HUES64 (cell line): ENCODE measurements at regions not wholly inside any gene's neighbourhood (a gene's known extent, or its start where the extent isn't known, plus 50 kb on each side); places are given as distances from the start of the nearest gene placed in this dataset.
A peak's percentile ranks its signal among the peaks of the same experiment; 100 is the strongest.

Source experiments
- H3K27ac ChIP-seq: 2 replicates; pipeline ENCODE4 v1.7.0; 2013; ENCODE audit warnings: low read depth, low read length, inconsistent platforms
- H3K27me3 ChIP-seq: 2 replicates; pipeline ENCODE4 v1.6.1; 2013; ENCODE audit warnings: mild to moderate bottlenecking, low read length; ENCODE audit not compliant: insufficient read depth
- H3K36me3 ChIP-seq: 2 replicates; pipeline ENCODE4 v1.6.1; 2013; ENCODE audit warnings: mild to moderate bottlenecking, low read length; ENCODE audit not compliant: insufficient read depth
- H3K4me1 ChIP-seq: 2 replicates; pipeline ENCODE4 v1.6.1; 2013; ENCODE audit warnings: mild to moderate bottlenecking, low read length, moderate library complexity; ENCODE audit not compliant: insufficient read depth
- H3K4me3 ChIP-seq: 2 replicates; pipeline ENCODE4 v1.5.1; 2013; ENCODE audit warnings: mild to moderate bottlenecking, low read length, moderate library complexity
- H3K9ac ChIP-seq: 2 replicates; pipeline ENCODE4 v1.6.1; 2013; ENCODE audit warnings: mild to moderate bottlenecking, low read depth, low read length
- H3K9me3 ChIP-seq: 2 replicates; pipeline ENCODE4 v1.6.1; 2013; ENCODE audit warnings: low read depth, low read length; ENCODE audit not compliant: insufficient read depth
- WGBS: fragments of 150-250, 120-280 bp; methylation state at CpG from one replicate; pipeline ENCODE4 v1.1.7; 2013; ENCODE audit warnings: missing lambda C conversion rate; 5-methylcytosine and 5-hydroxymethylcytosine counted together

DNA sequence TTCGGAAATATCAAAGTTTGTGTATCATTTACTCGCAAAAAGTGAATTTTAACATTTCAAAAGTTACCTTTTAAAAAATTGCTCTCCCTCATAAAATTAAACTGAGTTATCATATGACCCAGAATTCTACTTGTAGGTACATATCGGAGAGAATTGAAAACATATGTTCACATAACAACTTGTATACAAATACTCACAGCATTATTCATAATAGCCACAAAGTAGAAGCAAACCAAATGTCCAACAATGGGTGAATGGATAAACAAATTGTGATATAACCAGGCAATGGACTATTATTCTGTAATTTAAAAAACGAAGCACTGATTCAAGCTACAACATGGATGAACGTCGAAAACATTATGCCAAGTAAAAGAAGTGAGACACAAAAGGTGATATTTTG is 412.0 kb upstream of the TCF4 start:
- H3K27ac ChIP-seq, result no peak overlapping the region
- H3K9me3 ChIP-seq, result no peaks in the 10 kb centered on the region
- H3K4me3 ChIP-seq, result no peak overlapping the region
- H3K36me3 ChIP-seq, result no peaks in the 10 kb centered on the region
- 97% methylated on average over 6 of the region's 6 CpGs for WGBS
- H3K4me1 ChIP-seq, result peaks cover 47% of the 10 kb centered on the region
- H3K27me3 ChIP-seq, result no peaks in the 10 kb centered on the region
- H3K9ac ChIP-seq, result no peak overlapping the region

DNA sequence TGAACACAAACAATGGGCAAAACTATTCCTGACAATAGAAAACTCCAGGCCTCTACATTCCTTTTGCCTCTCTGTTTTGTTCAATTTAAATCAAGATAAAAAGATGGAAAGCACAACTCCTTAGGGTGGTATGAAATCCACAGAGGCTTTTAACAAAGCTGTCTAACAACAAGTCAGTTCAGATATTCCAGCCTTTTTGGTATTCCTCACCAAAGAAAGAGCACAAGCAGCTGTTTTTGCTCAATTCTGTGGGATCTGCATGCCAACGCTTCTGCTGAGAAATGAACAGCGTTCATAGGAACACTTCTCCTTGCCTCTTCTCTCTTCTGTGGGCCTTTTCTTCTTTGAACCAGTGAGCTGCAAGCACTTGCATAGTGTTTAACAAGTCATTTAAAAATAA is 411.6 kb upstream of the TCF4 start:
- Histone ChIP-seq H3K9ac (no peak overlapping the region), H3K9me3 (no peaks in the 10 kb centered on the region), H3K4me3 (no peak overlapping the region), H3K4me1 (peaks cover 47% of the 10 kb centered on the region), H3K36me3 (no peaks in the 10 kb centered on the region), H3K27ac (no peak overlapping the region), H3K27me3 (no peaks in the 10 kb centered on the region)
- 90% methylated on average over 2 of the region's 2 CpGs for WGBS

DNA sequence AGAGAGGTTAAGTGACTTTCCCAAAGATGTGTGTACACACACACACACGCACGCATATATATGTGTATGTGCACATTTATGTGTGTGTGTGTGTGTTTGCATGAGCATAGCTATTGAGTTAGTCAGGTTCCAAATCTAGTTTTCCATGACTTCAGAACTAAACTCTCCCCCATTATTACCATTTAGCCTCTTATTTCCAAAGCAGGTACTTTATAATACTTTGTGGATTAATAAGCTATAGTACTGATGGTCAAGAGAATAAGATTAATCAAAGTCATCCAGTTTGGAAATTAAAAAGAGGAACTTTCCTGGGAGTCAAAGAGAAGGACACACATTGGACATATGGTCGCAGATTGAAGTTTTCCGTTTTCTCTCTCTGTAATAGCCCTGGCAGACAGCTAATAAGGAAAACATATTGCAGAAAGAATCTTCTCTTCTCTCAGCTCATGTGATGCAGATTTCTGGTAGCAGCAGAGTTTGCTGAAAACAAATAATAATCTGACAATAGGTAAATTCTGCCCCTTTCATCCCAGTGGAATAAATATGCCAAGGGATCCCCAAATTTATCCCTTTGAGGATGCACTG is 410.9 kb upstream of the TCF4 start:
- Histone ChIP-seq H3K27me3 (no peaks in the 10 kb centered on the region), H3K9ac (no peak overlapping the region), H3K4me3 (no peak overlapping the region), H3K27ac (peak overlapping the region; percentile 4; the same call in 1 of the 2 replicates), H3K36me3 (no peaks in the 10 kb centered on the region), H3K4me1 (peaks cover 47% of the 10 kb centered on the region), H3K9me3 (no peaks in the 10 kb centered on the region)
- WGBS, result 94% methylated on average over 2 of the region's 4 CpGs

DNA sequence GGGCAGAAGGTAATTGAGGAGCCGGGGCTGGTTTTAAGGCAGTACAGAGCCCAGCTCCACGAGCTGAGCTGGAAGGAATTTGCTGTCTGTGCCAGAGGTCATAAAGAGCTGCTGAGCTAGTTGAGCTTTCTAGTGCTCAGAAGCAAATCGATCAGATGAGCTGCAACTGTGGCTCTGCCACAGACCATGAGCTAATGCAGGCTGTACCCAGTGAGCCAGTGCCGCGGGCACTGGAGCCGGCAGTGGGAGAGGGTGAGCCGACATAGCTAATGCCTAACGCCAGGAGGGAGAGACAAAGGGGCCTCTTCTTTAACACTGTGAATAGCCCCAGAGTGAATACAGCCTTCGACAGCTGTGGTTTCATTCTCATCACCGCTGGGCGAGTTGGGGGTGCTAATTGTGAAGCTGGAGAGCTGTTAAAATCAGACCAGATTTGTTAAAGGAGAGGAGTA is 410.1 kb upstream of the TCF4 start:
- Histone ChIP-seq H3K36me3 (no peaks in the 10 kb centered on the region), H3K27me3 (no peaks in the 10 kb centered on the region), H3K9ac (no peak overlapping the region), H3K9me3 (no peaks in the 10 kb centered on the region), H3K4me1 (peaks cover 41% of the 10 kb centered on the region), H3K4me3 (peak overlapping the region; percentile 2; the same call in 1 of the 2 replicates), H3K27ac (no peak overlapping the region)
- 58% methylated on average over 11 of the region's 11 CpGs for WGBS

DNA sequence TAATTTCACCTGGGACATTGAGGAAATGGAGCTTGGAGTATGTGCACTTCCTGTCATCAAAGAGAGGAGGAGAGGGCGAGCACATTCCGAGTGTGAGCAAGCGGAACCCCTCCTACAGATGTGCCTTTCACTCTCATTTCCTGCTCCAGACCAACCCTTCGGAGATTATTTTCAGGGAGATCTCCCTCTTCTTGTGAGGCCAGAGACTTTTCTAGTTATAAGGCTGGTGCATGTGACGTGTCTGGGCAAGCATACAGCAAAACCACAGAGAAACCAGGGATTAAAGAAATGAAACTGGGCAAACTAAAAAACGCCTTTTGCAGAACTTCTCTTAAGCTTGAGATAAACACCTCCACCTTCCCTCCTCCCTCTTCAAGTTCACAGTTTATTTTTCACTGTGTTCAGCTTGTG is 409.2 kb upstream of the TCF4 start:
- Histone ChIP-seq H3K9ac (no peak overlapping the region), H3K9me3 (no peaks in the 10 kb centered on the region), H3K4me3 (no peak overlapping the region), H3K27me3 (no peaks in the 10 kb centered on the region), H3K4me1 (peaks cover 40% of the 10 kb centered on the region), H3K27ac (no peak overlapping the region), H3K36me3 (no peaks in the 10 kb centered on the region)
- 89% methylated on average over 6 of the region's 6 CpGs for WGBS

DNA sequence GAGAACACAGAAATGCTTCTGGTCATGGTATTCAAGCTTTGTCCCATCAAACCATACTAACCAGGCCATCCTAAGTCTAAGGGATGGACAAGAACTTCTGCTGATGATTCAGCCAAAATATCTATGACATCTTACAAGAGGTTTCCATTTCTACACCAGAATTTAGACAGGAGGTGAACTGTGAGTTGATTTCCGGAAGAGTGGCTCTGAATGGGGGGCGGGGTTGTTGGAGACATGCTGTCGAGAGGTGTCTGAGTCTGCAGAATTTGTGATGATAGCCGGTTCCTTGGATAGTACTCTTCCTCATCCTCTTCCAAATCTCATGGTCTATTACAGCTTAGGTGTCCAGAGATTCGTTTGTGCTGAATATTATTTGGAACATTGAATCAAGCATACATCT is 408.7 kb upstream of the TCF4 start:
- H3K9ac ChIP-seq, result no peak overlapping the region
- H3K27me3 ChIP-seq, result no peaks in the 10 kb centered on the region
- H3K27ac ChIP-seq, result no peak overlapping the region
- H3K9me3 ChIP-seq, result no peaks in the 10 kb centered on the region
- WGBS, result 100% methylated on average over 3 of the region's 5 CpGs
- no peaks in the 10 kb centered on the region for H3K36me3 ChIP-seq
- H3K4me3 ChIP-seq, result no peak overlapping the region
- H3K4me1 ChIP-seq, result peaks cover 36% of the 10 kb centered on the region

DNA sequence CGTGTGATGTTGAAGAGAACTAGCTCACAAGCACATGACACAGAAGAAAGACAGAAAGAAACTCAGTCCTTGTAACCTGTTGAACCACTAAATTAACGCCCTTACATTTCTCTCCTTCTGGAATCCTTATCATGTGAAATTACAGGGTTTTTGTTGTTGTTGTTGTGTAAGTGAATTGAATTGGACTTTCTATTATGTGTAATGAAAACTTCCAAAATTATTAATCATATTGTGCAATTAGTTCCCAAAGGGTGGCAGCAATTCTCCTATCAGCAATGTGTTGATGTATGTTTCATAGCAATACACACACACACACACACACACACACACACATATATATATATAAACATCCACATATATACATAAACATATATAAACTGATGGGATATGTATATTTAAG is 402.2 kb upstream of the TCF4 start:
- H3K9me3 ChIP-seq, result peaks cover 12% of the 10 kb centered on the region
- H3K4me1 ChIP-seq, result no peaks in the 10 kb centered on the region

DNA sequence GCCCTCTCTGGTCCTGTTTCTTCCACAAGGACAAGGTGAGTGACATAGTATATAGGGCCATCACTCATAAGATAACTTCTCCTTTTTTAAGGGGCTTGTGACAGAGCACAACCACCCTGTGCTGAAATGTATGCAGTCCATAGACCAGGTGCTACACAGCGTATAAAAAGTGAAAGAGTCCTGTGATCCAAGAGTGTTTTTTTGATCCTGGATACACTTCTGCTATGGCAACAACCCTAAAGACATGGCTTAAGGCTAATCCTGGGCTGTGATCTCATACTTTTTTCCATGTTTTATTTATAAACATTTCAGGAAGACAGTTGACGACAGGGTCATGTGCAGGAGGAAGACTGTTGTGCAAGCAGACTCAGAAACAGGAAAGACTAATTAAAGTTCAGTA is 400.5 kb upstream of the TCF4 start:
- WGBS, result 91% methylated on average over 2 of the region's 2 CpGs
- Histone ChIP-seq H3K27ac (no peak overlapping the region), H3K4me3 (no peak overlapping the region), H3K27me3 (no peaks in the 10 kb centered on the region), H3K9me3 (peaks cover 14% of the 10 kb centered on the region), H3K36me3 (no peaks in the 10 kb centered on the region; the same call in 1 of the 2 replicates), H3K4me1 (no peaks in the 10 kb centered on the region), H3K9ac (no peak overlapping the region)

More for the DNA sequence above, 402.2 kb upstream of the TCF4 start:
- WGBS, result 92% methylated on average over 1 of the region's 2 CpGs
- no peaks in the 10 kb centered on the region for H3K27me3 ChIP-seq
- no peak overlapping the region for H3K9ac ChIP-seq
- no peak overlapping the region for H3K4me3 ChIP-seq
- no peak overlapping the region for H3K27ac ChIP-seq
- no peaks in the 10 kb centered on the region; the same call in 1 of the 2 replicates for H3K36me3 ChIP-seq

DNA sequence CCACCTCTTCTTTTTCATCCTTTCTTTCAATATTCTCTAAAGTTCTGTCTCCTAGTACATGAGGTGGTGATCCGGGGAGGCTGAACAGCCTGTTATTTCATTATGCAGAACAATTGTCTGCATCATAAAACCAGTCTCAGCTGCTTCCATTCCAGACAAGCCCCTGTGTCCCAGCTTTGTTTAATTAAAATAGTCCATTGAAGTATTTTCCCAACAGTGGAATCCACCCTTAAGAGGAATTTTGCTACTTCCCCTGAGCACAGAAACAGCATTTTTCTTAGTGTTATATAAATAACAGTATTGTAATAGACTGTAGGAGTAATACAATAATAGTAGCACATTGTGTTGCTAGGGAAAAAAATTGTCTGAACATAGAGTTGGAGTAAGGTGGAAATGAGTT is 395.4 kb upstream of the TCF4 start:
- Histone ChIP-seq H3K27me3 (no peaks in the 10 kb centered on the region), H3K9me3 (peaks cover 14% of the 10 kb centered on the region), H3K4me1 (peaks cover 11% of the 10 kb centered on the region), H3K4me3 (no peak overlapping the region), H3K27ac (no peak overlapping the region), H3K36me3 (no peaks in the 10 kb centered on the region; the same call in 1 of the 2 replicates), H3K9ac (no peak overlapping the region)
- 78% methylated on average over 1 of the region's 1 CpG for WGBS

DNA sequence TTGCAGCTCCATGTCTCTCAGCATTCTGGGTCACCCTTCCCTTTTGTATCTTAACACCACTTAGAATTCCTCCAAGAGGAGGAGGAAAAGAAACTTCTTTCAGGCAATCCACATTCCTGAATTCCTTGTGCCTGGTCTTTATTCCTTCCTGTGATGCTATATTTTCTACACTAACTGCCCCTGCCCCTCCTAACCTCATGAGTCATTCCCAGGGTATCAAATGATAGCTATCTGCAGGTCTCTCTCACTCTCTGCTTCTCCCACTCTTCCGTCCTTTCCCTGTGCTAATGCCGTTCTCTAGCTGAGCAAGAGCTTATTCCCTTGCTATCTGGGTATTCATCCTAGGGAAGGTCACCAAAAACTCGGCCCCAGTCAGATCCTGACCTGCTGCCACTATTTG is 395.0 kb upstream of the TCF4 start:
- no peak overlapping the region for H3K9ac ChIP-seq
- no peaks in the 10 kb centered on the region; the same call in 1 of the 2 replicates for H3K36me3 ChIP-seq
- 58% methylated on average over 3 of the region's 3 CpGs for WGBS
- no peaks in the 10 kb centered on the region for H3K27me3 ChIP-seq
- no peak overlapping the region for H3K4me3 ChIP-seq
- H3K27ac ChIP-seq, result no peak overlapping the region
- peaks cover 10% of the 10 kb centered on the region for H3K9me3 ChIP-seq
- peaks cover 11% of the 10 kb centered on the region for H3K4me1 ChIP-seq

DNA sequence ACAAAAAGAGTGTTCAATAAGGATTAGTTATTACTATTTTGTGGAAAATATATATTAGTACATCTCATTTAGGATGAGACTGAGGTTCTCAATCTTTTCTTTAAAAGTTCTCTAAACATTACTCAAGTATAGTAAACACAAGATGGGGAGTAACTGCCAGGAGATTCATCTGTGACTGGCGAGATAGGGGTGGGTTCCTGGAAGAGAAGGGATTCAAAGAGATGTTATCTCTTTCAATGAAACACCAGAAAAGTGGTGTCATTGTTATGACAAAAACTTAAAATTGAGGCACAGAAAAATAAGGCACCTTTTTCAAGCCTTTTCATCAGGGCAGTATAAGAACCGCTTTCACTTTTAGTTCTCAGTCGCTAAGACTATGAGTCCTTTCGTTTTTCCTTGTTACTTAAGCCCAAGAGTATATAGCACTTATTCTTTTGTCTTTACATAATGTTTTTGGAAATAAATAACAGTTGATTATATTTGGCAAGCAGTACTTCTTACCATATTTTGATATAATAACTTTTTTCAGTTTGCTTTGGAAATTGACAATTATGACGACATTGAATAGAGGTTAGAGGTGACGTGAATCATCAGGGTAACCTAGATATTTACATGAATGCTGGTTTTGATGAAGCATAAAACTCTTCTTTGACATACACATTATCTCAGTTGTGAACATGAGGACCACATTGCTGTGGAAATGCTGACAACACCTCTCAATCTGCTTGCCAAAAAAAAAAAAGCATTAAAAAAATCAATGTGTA is 393.9 kb upstream of the TCF4 start:
- Histone ChIP-seq H3K27ac (no peak overlapping the region), H3K27me3 (no peaks in the 10 kb centered on the region), H3K9ac (no peak overlapping the region), H3K4me1 (peaks cover 11% of the 10 kb centered on the region), H3K9me3 (peaks cover 2% of the 10 kb centered on the region; the same call in 1 of the 2 replicates), H3K36me3 (no peaks in the 10 kb centered on the region; the same call in 1 of the 2 replicates), H3K4me3 (no peak overlapping the region)
- WGBS, result 97% methylated on average over 6 of the region's 6 CpGs
